ENCODE measurements at regions not wholly inside any gene's neighbourhood (a gene's known extent, or its start where the extent isn't known, plus 50 kb on each side); places are given as distances from the start of the nearest gene placed in this dataset.

GRCh38 chrX:122641136-122641535 is 542.9 kb upstream of the GRIA3 start:
- TF ChIP-seq CTCF (IDR thresholded peaks at IDR 0.05; ENCODE audit: low read depth, low read length) (no peak), EZH2phosphoT487 (IDR thresholded peaks at IDR 0.05; ENCODE audit: low read depth) (no peak)
